RKO (cell line): ENCODE measurements at regions not wholly inside any gene's neighbourhood (a gene's known extent, or its start where the extent isn't known, plus 50 kb on each side); places are given as distances from the start of the nearest gene placed in this dataset.
A peak's percentile ranks its signal among the peaks of the same experiment; 100 is the strongest.

Experiments
- DNase-seq: peaks from one replicate; pipeline ENCODE4 v3.0.0-alpha.2; 2016; ENCODE audit warnings: low spot score

GRCh38 chr22:47297261-47298016 lies 535.0 kb downstream of the TBC1D22A start:
- no peak for DNase-seq

- no peak for DNase-seq
Observed at GRCh38 chr22:47296405-47297260, 534.2 kb downstream of the TBC1D22A start.

GRCh38 chr22:47295982-47296381 lies 533.5 kb downstream of the TBC1D22A start:
- DNase-seq: no peak

- DNase-seq: no peak
Observed at GRCh38 chr22:47295226-47295901, 532.9 kb downstream of the TBC1D22A start.

- DNase-seq: no peak
Observed at GRCh38 chr22:47294576-47294975, 532.1 kb downstream of the TBC1D22A start.

GRCh38 chr22:47294222-47294532 lies 531.7 kb downstream of the TBC1D22A start:
- peak; percentile 32 for DNase-seq

- no peak for DNase-seq
Observed at GRCh38 chr22:47293368-47294221, 531.1 kb downstream of the TBC1D22A start.

- no peak for DNase-seq
Observed at GRCh38 chr22:47292546-47293320, 530.3 kb downstream of the TBC1D22A start.

- no peak for DNase-seq
Observed at GRCh38 chr22:47291565-47292495, 529.4 kb downstream of the TBC1D22A start.

GRCh38 chr22:47290706-47291430 lies 528.4 kb downstream of the TBC1D22A start:
- DNase-seq: no peak

- DNase-seq: no peak
Observed at GRCh38 chr22:47289336-47289985, 527.0 kb downstream of the TBC1D22A start.

- DNase-seq: no peak
Observed at GRCh38 chr22:47288680-47289079, 526.2 kb downstream of the TBC1D22A start.

- DNase-seq: no peak
Observed at GRCh38 chr22:47287516-47287915, 525.1 kb downstream of the TBC1D22A start.

GRCh38 chr22:47286590-47286989 lies 524.1 kb downstream of the TBC1D22A start:
- DNase-seq: no peak

GRCh38 chr22:47285981-47286380 lies 523.5 kb downstream of the TBC1D22A start:
- no peak for DNase-seq

GRCh38 chr22:47284822-47285221 lies 522.4 kb downstream of the TBC1D22A start:
- no peak for DNase-seq

GRCh38 chr22:47284360-47284759 lies 521.9 kb downstream of the TBC1D22A start:
- DNase-seq: no peak

GRCh38 chr22:47283616-47284270 lies 521.3 kb downstream of the TBC1D22A start:
- DNase-seq: no peak
